Lower leg skin (tissue), 3 donors: ENCODE measurements at regions not wholly inside any gene's neighbourhood (a gene's known extent, or its start where the extent isn't known, plus 50 kb on each side); places are given as distances from the start of the nearest gene placed in this dataset.

Experiments used
- CTCF ChIP-seq, 3 donors: fragments of 450-650 bp; IDR thresholded peaks; one replicate each; pipeline ENCODE4 v1.5.1; 2016; ENCODE audit warnings: antibody characterized with exemption in 3 of 3, mild to moderate bottlenecking in 3 of 3, moderate library complexity in 2 of 3
- POLR2A ChIP-seq, 2 donors: fragments of 450-650 bp; IDR thresholded peaks; one replicate each; pipeline ENCODE4 v1.6.1; 2016 to 2017; ENCODE audit warnings: antibody characterized with exemption in 2 of 2, mild to moderate bottlenecking in 1 of 2, moderate library complexity in 1 of 2

GRCh38 chr5:28903643-28904042 is 1865.3 kb upstream of the CDH9 start:
- no peak for TF ChIP-seq CTCF (IDR thresholded peaks at IDR 0.05)
- no peak for TF ChIP-seq POLR2A (IDR thresholded peaks at IDR 0.05)
